ENCODE measurements at regions not wholly inside any gene's neighbourhood (a gene's known extent, or its start where the extent isn't known, plus 50 kb on each side); places are given as distances from the start of the nearest gene placed in this dataset.

DNA sequence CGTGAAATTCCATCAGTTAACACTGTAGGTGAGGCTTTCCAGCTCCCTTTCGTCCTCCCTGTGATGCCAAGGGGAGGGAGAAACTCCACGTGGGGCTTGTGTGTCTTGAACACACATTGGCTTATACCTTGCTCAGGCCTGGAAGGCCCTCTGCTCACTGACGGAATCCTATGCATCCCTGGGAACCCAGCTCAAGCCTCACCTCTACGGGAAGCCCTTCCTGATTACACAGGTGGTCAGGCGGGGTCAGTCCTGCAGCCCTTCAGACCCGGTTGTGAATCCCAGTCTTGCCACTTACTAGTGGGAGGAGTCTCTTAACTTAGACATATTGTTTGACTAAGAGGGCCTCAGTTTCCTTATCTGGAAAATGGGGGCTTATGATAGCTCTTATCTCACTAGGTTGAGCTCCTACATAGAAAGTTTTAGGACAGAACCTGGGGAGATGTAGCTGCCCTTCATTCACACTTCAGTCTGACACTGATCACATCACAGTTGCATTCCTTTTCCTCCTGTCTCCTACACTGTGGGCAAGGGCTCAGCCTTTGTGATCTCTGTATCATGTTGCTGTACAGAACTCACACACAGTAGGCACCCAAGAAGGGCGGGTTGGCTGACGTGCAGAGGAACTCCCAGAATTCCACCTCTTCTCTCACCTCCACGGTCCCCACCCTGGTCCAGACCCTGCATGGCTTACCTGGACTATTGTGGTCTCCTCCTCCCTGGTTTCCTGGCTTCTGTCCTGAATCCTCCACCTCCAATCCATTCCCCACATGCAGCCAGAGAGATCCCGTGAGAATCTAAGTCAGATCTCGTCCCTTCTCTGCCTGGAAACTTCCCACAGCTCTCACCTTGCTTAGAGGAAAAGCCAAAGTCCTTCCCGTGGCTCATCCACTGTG lies 129.6 kb downstream of the CEBPB start:
- TF ChIP-seq POLR2A (IDR thresholded peaks at IDR 0.05; ENCODE audit: low read depth, low read length) (no peak), POLR2AphosphoS5 (IDR thresholded peaks at IDR 0.05; ENCODE audit: low read depth, low read length) (no peak)
